HEK293T (cell line): ENCODE measurements at regions not wholly inside any gene's neighbourhood (a gene's known extent, or its start where the extent isn't known, plus 50 kb on each side); places are given as distances from the start of the nearest gene placed in this dataset.

Source experiments
- BHLHE40 ChIP-seq: fragments of 450-650 bp; IDR thresholded peaks from 2 replicates; pipeline ENCODE4 v1.6.1; 2016; ENCODE audit warnings: mild to moderate bottlenecking, moderate library complexity, borderline replicate concordance
- CTBP1 ChIP-seq: fragments of 450-650 bp; IDR thresholded peaks from 2 replicates; pipeline ENCODE4 v1.6.1; 2016; ENCODE audit warnings: borderline replicate concordance
- ELF4 ChIP-seq: fragments of 450-650 bp; IDR thresholded peaks from 2 replicates; pipeline ENCODE4 v1.6.1; 2017; ENCODE audit warnings: antibody characterized with exemption
- FOXA1 ChIP-seq: fragments of 450-650 bp; IDR thresholded peaks from 2 replicates; pipeline ENCODE4 v1.6.1; 2016; ENCODE audit warnings: mild to moderate bottlenecking
- FOXK2 ChIP-seq: fragments of 450-650 bp; IDR thresholded peaks from 2 replicates; pipeline ENCODE4 v1.6.1; 2016; ENCODE audit warnings: mild to moderate bottlenecking
- FOXM1 ChIP-seq: fragments of 450-650 bp; IDR thresholded peaks from 2 replicates; pipeline ENCODE4 v1.6.1; 2017; ENCODE audit warnings: mild to moderate bottlenecking, borderline replicate concordance
- HDGF ChIP-seq: fragments of 450-650 bp; IDR thresholded peaks from 2 replicates; pipeline ENCODE4 v1.6.1; 2017; ENCODE audit warnings: antibody characterized with exemption, borderline replicate concordance
- LEF1 ChIP-seq: fragments of 450-650 bp; IDR thresholded peaks from 2 replicates; pipeline ENCODE4 v1.6.1; 2017; ENCODE audit warnings: mild to moderate bottlenecking, borderline replicate concordance
- NFRKB ChIP-seq: fragments of 450-650 bp; IDR thresholded peaks from 2 replicates; pipeline ENCODE4 v1.6.1; 2016; ENCODE audit warnings: mild to moderate bottlenecking, moderate library complexity
- SP1 ChIP-seq: fragments of 450-650 bp; IDR thresholded peaks from 2 replicates; pipeline ENCODE4 v1.6.1; 2017
- SUZ12 ChIP-seq: fragments of 450-650 bp; IDR thresholded peaks from 2 replicates; pipeline ENCODE4 v1.6.1; 2016; ENCODE audit warnings: mild to moderate bottlenecking
- ZNF384 ChIP-seq: fragments of 450-650 bp; IDR thresholded peaks from 2 replicates; pipeline ENCODE4 v1.6.1; 2016

- TF ChIP-seq ZNF384 (no peak), SUZ12 (no peak), ELF4 (no peak), NFRKB (no peak), FOXK2 (no peak), SP1 (no peak), BHLHE40 (no peak), LEF1 (no peak), FOXA1 (no peak), FOXM1 (no peak), HDGF (no peak), CTBP1 (no peak)
These were observed 169.7 kb upstream of the APCDD1 start for GRCh38 chr18:10284540-10285282.
